AG10803 (cell line): ENCODE measurements at regions not wholly inside any gene's neighbourhood (a gene's known extent, or its start where the extent isn't known, plus 50 kb on each side); places are given as distances from the start of the nearest gene placed in this dataset.

Source experiments
- DNase-seq: peaks from one replicate; pipeline ENCODE4 v3.0.0; 2010; ENCODE audit warnings: low read depth
- H3K4me3 ChIP-seq: 2 replicates; pipeline ENCODE4 v1.5.1; 2011; ENCODE audit warnings: mild to moderate bottlenecking, low read length, control low read depth
- TF ChIP-seq, protein P1 (sequence below): conservative IDR thresholded peaks from 2 replicates; pipeline ENCODE4 v1.5.1; 2011; ENCODE audit warnings: mild to moderate bottlenecking, low read length, control low read depth, inconsistent platforms

DNA sequence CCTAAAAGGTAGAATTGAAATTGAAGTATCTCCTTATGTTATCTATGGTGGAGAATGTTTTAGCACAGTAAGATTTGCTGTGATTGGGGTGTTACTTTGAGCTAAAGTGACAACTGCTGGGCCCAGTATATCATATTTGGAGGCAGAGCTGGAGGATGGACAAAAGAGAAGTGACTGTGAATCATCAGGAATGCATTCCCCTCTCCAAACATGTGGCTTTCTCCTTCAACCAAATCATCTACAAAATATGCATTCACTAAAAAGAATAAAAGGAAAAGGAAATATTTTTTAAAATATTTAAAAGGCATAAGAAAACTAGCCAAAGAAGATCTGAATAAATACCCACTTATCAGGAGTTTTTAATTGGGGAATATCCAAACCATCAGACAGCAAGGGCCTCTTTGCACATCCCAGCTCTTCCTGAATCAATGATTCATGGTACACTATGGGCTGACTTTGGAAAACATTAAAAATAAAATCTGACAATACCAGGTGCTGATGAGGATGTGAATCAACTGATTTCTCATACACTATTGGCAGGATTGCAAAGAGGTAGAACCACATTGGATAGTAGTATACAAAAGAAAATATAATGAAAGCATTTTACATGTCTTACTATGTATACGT is 671.7 kb upstream of the NR3C2 start:
- TF ChIP-seq, protein P1, sequence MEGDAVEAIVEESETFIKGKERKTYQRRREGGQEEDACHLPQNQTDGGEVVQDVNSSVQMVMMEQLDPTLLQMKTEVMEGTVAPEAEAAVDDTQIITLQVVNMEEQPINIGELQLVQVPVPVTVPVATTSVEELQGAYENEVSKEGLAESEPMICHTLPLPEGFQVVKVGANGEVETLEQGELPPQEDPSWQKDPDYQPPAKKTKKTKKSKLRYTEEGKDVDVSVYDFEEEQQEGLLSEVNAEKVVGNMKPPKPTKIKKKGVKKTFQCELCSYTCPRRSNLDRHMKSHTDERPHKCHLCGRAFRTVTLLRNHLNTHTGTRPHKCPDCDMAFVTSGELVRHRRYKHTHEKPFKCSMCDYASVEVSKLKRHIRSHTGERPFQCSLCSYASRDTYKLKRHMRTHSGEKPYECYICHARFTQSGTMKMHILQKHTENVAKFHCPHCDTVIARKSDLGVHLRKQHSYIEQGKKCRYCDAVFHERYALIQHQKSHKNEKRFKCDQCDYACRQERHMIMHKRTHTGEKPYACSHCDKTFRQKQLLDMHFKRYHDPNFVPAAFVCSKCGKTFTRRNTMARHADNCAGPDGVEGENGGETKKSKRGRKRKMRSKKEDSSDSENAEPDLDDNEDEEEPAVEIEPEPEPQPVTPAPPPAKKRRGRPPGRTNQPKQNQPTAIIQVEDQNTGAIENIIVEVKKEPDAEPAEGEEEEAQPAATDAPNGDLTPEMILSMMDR: no peak
- no peak overlapping the region for H3K4me3 ChIP-seq
- peak; percentile 82 for DNase-seq

DNA sequence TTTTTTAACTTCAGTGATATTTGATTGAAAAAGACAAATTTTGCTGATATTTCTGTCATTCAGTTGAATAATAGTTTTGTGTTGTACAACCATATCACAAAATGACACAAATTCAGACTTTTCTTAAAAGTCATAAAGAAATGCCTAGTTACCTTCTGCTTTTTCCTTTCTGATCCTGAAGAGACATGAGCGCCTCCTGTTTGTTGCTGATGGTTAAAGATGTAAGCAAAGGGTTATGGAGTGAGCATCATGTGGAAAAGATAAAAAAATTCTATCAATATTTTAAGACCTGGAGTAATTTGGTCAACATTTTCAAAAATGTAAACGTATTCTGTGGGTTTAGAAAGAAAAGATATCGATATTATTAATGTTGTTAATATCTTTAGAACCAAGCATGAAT is 669.9 kb upstream of the NR3C2 start:
- TF ChIP-seq, protein P1: no peak
- H3K4me3 ChIP-seq: no peak overlapping the region
- DNase-seq: no peak

DNA sequence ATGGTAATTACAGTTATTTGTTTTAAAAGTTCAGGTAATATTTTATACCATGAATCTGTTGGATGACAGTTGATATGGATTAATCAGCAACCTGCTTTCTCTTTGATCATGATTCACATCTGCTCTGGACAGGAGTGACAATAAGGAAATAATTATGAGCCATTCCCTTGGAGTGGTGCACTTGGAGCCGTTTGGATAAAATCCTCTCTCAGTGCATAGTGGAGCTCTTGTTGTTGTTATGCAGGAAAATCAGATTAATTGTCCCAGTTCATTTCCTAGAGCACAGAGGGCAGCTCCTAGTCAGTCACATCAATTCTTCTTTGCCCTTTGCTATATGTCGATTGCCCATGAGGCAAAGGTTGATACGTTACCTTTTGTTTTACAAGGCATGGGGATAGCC is 668.3 kb upstream of the NR3C2 start:
- H3K4me3 ChIP-seq: no peak overlapping the region
- DNase-seq: no peak
- TF ChIP-seq, protein P1: no peak

DNA sequence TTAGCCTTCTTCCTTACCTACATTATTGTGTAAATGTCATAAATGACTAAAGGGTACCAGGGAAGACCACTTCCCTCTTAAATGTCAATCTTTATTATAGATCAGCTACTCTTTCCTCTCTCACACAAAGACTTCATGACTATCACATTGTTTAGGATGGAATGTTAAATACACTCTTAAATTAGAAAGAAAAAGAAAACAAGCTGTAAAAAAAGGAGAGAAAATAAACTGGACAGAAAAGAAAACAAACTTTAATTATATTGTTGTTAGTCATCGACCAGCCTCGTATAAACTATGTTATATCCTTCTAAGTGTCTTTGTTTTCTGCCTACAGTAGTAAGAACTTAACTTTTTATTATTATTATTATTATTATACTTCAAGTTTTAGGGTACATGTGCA is 666.4 kb upstream of the NR3C2 start:
- no peak for DNase-seq
- H3K4me3 ChIP-seq: no peak overlapping the region
- TF ChIP-seq, protein P1: no peak

DNA sequence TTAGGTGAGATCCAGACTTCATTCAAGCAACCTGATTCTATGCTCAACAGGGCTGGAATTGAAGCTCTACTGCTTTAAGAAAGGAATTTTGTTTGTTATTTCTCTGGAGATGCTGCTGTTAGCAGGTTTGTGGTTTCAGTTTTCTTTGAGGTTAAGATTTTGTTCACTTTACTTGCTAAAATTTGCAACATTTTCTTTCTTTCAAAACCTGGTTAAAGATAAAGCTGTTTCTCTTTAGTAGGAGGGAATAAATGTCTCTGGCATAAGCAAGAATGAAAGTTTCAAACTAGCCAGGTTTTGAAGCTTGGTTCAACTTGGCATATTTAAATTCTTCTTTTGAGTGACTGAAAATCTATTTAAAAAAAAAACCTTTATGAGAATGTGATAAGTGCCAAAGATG is 660.6 kb upstream of the NR3C2 start:
- no peak for DNase-seq
- H3K4me3 ChIP-seq: no peak overlapping the region
- TF ChIP-seq, protein P1: no peak

DNA sequence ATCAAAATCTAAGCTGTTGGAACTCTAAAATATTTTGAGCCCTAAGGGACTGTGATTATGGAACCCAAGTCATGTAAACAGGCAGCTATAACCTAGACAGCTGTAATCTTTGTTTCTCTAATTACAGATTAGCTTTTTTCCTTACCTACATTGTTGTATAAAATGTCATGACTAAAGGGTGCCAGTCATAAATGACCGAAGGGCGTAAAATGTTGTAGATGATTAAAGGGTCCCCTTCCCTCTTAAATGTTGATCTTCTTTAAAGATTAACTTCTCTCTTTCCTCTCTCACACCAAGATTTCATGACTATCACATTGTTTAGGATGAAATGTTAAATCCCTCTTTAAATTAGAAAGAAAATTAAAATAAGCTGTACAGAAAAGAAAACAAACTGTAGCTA is 659.4 kb upstream of the NR3C2 start:
- no peak for DNase-seq
- H3K4me3 ChIP-seq: no peak overlapping the region
- TF ChIP-seq, protein P1: no peak

DNA sequence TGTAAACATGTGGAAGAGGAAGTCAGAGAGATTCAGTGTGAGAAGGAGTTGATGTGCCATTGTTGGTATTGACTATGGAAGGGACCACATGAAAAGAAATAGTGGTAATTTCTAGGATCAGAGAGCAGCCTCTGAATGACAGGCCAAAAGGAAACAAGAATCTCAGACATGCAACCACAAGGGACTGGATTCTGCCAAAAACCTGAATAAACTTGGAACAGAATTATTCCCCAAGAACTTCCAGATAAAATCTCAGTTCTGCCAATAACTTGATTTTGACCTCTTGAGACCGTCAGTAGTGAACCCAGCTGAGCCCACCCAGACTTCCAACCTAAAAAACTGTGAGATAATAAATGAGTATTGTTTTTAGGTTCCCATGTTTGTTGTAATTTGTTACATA is 653.6 kb upstream of the NR3C2 start:
- DNase-seq: peak; percentile 69
- TF ChIP-seq, protein P1: no peak
- H3K4me3 ChIP-seq: no peak overlapping the region
